SK-N-MC (cell line): ENCODE measurements at regions not wholly inside any gene's neighbourhood (a gene's known extent, or its start where the extent isn't known, plus 50 kb on each side); places are given as distances from the start of the nearest gene placed in this dataset.
"Not testable (repeated sequence)": the region's sequence is repeated elsewhere in the genome, so short reads cannot be mapped to it uniquely, and the experiment has no call there.

Source experiments
- DNase-seq: peaks from one replicate; pipeline ENCODE4 v3.0.0-alpha.2; 2011; ENCODE audit warnings: low read depth, low spot score
- H3K27ac ChIP-seq: fragments of 200-600 bp; sonication (generic); 2 replicates; pipeline ENCODE4 v1.5.1; 2016; ENCODE audit warnings: mixed run types
- H3K36me3 ChIP-seq: fragments of 200-600 bp; sonication (generic); 2 replicates; pipeline ENCODE4 v1.6.1; 2017; ENCODE audit warnings: antibody characterized with exemption, low read length, mixed read lengths; ENCODE audit not compliant: insufficient read depth
- H3K4me3 ChIP-seq: fragments of 200-600 bp; sonication (generic); 2 replicates; pipeline ENCODE4 v1.5.1; 2016
- H3K9ac ChIP-seq: fragments of 200-600 bp; sonication (generic); 2 replicates; pipeline ENCODE4 v1.8.0; 2017; ENCODE audit warnings: mixed run types, mixed read lengths; ENCODE audit not compliant: insufficient read length
- H3K9me3 ChIP-seq: fragments of 200-600 bp; sonication (generic); 2 replicates; pipeline ENCODE4 v1.6.1; 2017; ENCODE audit warnings: low read depth, mild to moderate bottlenecking, antibody characterized with exemption, low read length, moderate library complexity, mixed read lengths
- EZH2 ChIP-seq: fragments of 200-600 bp; sonication (generic); IDR thresholded peaks from one replicate; pipeline ENCODE4 v1.6.1; 2017; ENCODE audit warnings: antibody characterized with exemption
- FOXP2 ChIP-seq: optimal IDR thresholded peaks from 2 replicates; pipeline ENCODE3; 2011; ENCODE audit warnings: mild to moderate bottlenecking, moderate library complexity; ENCODE audit not compliant: insufficient read depth; ENCODE audit errors: extremely low read length, control extremely low read depth
- POLR2AphosphoS5 ChIP-seq: IDR thresholded peaks from 2 replicates; pipeline ENCODE4 v1.6.1; 2012; ENCODE audit warnings: mild to moderate bottlenecking, low read depth, low read length, borderline replicate concordance

- DNase-seq, result no peak
- TF ChIP-seq FOXP2 (no peak), EZH2 (no peak), POLR2AphosphoS5 (no peak)
- Histone ChIP-seq H3K9ac (no peak overlapping the region), H3K9me3 (no peaks in the 10 kb centered on the region), H3K4me3 (no peak overlapping the region), H3K36me3 (no peaks in the 10 kb centered on the region), H3K27ac (no peak overlapping the region)
These were observed 82.6 kb downstream of the ASB1 start for GRCh38 chr2:238509151-238509835.

- TF ChIP-seq EZH2 (no peak), FOXP2 (no peak), POLR2AphosphoS5 (no peak)
- Histone ChIP-seq H3K36me3 (no peaks in the 10 kb centered on the region), H3K9me3 (no peaks in the 10 kb centered on the region), H3K9ac (no peak overlapping the region), H3K27ac (no peak overlapping the region), H3K4me3 (no peak overlapping the region)
- DNase-seq, result no peak
These were observed 83.2 kb downstream of the ASB1 start for GRCh38 chr2:238509903-238510302.

- no peak overlapping the region for H3K9ac ChIP-seq
- H3K4me3 ChIP-seq, result no peak overlapping the region
- no peaks in the 10 kb centered on the region for H3K9me3 ChIP-seq
- H3K27ac ChIP-seq, result no peak overlapping the region
- DNase-seq, result no peak
- TF ChIP-seq POLR2AphosphoS5 (no peak), FOXP2 (no peak), EZH2 (no peak)
- H3K36me3 ChIP-seq, result no peaks in the 10 kb centered on the region
These were observed 84.3 kb downstream of the ASB1 start for GRCh38 chr2:238510911-238511613.

- TF ChIP-seq FOXP2 (no peak), EZH2 (no peak), POLR2AphosphoS5 (no peak)
- no peak overlapping the region for H3K4me3 ChIP-seq
- no peaks in the 10 kb centered on the region for H3K36me3 ChIP-seq
- DNase-seq, result no peak
- H3K9ac ChIP-seq, result no peak overlapping the region
- H3K27ac ChIP-seq, result no peak overlapping the region
- H3K9me3 ChIP-seq, result no peaks in the 10 kb centered on the region
These were observed 84.9 kb downstream of the ASB1 start for GRCh38 chr2:238511614-238511950.

- no peaks in the 10 kb centered on the region for H3K36me3 ChIP-seq
- no peak overlapping the region for H3K4me3 ChIP-seq
- H3K9me3 ChIP-seq, result 0 out of 2 replicates have a peak, but pooled peaks cover 2% of the 10 kb centered on the region
- TF ChIP-seq FOXP2, result no peak
- no peak for TF ChIP-seq POLR2AphosphoS5
- no peak for TF ChIP-seq EZH2
- no peak overlapping the region for H3K9ac ChIP-seq
- no peak for DNase-seq
- H3K27ac ChIP-seq, result no peak overlapping the region
These were observed 85.6 kb downstream of the ASB1 start for GRCh38 chr2:238512247-238512867.

- TF ChIP-seq FOXP2, result no peak
- TF ChIP-seq EZH2, result no peak
- no peak for TF ChIP-seq POLR2AphosphoS5
- Histone ChIP-seq H3K9ac (no peak overlapping the region), H3K36me3 (no peaks in the 10 kb centered on the region), H3K9me3 (0 out of 2 replicates have a peak, but pooled peaks cover 2% of the 10 kb centered on the region), H3K4me3 (no peak overlapping the region), H3K27ac (no peak overlapping the region)
- DNase-seq, result peak; percentile 8
These were observed 86.6 kb downstream of the ASB1 start for GRCh38 chr2:238513346-238513745.

- not testable (repeated sequence) for H3K36me3 ChIP-seq, H3K9ac ChIP-seq, DNase-seq, H3K27ac ChIP-seq, H3K4me3 ChIP-seq, H3K9me3 ChIP-seq
These were observed 87.3 kb downstream of the ASB1 start for GRCh38 chr2:238514024-238514423.

GRCh38 chr2:238515377-238515776 lies 88.7 kb downstream of the ASB1 start:
- Histone ChIP-seq H3K4me3 (no peak overlapping the region), H3K9ac (no peak overlapping the region), H3K9me3 (0 out of 2 replicates have a peak, but pooled peaks cover 2% of the 10 kb centered on the region), H3K36me3 (no peaks in the 10 kb centered on the region), H3K27ac (no peak overlapping the region)
- DNase-seq, result no peak
- TF ChIP-seq POLR2AphosphoS5, result no peak
- TF ChIP-seq EZH2, result no peak
- TF ChIP-seq FOXP2, result no peak
